Ovary (tissue), 3 donors: ENCODE measurements at regions not wholly inside any gene's neighbourhood (a gene's known extent, or its start where the extent isn't known, plus 50 kb on each side); places are given as distances from the start of the nearest gene placed in this dataset.

Experiments used
- CTCF ChIP-seq, 3 donors: fragments of 450-650 bp in 2 of 3; fragments of 200-600 bp in 1 of 3; IDR thresholded peaks; one replicate each; pipeline versions ENCODE4 v1.5.1 to v1.8.0; 2016 to 2022; ENCODE audit warnings: antibody characterized with exemption in 3 of 3, mild to moderate bottlenecking in 1 of 3
- POLR2A ChIP-seq: fragments of 450-650 bp; IDR thresholded peaks from one replicate; pipeline ENCODE4 v1.6.1; 2017; ENCODE audit warnings: antibody characterized with exemption, mild to moderate bottlenecking, moderate library complexity
- donor health status: DM: no; HTN: no; CAD: no.

- no peak for TF ChIP-seq CTCF (IDR thresholded peaks at IDR 0.05)
- no peak for TF ChIP-seq POLR2A
Observed at GRCh38 chr13:67462098-67462497, 232.0 kb upstream of the PCDH9 start.
